ENCODE measurements at regions not wholly inside any gene's neighbourhood (a gene's known extent, or its start where the extent isn't known, plus 50 kb on each side); places are given as distances from the start of the nearest gene placed in this dataset.

DNA sequence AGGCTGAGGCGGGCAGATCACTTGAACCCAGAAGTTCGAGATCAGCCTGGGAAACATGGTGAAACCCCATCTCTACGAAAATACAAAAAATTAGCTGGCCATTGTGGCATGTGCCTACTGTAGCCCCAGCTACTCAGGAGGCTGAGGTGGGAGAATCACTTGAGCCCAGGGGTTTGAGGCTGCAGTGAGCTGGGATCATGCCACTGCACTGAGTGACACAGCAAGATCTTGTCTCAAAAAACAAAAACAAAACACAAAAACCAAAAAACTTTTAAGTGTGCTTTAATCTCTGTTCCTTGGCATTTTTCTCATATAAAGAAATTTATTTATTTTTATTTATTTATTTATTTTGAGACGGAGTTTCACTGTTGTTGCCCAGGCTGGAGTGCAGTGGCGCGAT, 208.2 kb downstream of the URB2 start:
- no peak overlapping the region for H3K4me3 ChIP-seq (ENCODE audit: low read depth, low read length)

DNA sequence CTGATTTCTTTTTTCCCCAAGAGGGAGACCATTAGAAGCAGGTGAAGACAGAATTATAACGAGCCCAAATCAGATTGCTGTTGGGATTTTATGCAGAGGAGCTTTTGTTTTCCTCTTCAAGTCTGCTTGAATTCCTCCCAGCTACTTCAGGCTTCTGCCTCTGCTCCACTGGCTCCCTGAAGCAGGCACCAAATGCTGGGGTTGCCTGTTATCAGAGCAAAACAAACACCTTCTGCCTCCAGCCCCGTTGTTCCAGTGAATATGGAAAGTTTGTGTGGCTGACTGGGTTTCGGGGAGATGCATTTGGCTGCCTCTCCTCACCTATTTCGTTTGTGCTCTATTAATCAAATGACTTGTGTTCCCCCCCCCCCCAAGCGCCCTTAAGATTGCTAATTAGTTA, 209.2 kb downstream of the URB2 start:
- DNase-seq (ENCODE audit: low read depth) = no peak
- TF ChIP-seq POLR2A (IDR thresholded peaks at IDR 0.05; ENCODE audit: extremely low read depth, insufficient read length) (no peak), MYC (IDR thresholded peaks at IDR 0.05; ENCODE audit: low read depth, low read length) (no peak)
- TF ChIP-seq, protein P1, sequence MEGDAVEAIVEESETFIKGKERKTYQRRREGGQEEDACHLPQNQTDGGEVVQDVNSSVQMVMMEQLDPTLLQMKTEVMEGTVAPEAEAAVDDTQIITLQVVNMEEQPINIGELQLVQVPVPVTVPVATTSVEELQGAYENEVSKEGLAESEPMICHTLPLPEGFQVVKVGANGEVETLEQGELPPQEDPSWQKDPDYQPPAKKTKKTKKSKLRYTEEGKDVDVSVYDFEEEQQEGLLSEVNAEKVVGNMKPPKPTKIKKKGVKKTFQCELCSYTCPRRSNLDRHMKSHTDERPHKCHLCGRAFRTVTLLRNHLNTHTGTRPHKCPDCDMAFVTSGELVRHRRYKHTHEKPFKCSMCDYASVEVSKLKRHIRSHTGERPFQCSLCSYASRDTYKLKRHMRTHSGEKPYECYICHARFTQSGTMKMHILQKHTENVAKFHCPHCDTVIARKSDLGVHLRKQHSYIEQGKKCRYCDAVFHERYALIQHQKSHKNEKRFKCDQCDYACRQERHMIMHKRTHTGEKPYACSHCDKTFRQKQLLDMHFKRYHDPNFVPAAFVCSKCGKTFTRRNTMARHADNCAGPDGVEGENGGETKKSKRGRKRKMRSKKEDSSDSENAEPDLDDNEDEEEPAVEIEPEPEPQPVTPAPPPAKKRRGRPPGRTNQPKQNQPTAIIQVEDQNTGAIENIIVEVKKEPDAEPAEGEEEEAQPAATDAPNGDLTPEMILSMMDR (IDR thresholded peaks at IDR 0.05; ENCODE audit: low read depth, low read length) = no peak
- TF ChIP-seq, protein P2, sequence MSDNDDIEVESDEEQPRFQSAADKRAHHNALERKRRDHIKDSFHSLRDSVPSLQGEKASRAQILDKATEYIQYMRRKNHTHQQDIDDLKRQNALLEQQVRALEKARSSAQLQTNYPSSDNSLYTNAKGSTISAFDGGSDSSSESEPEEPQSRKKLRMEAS (IDR thresholded peaks at IDR 0.05; ENCODE audit: low read depth, low read length) = no peak
- no peak overlapping the region for H3K4me3 ChIP-seq (ENCODE audit: low read depth, low read length)

More for the DNA sequence above, 208.2 kb downstream of the URB2 start:
- DNase-seq (ENCODE audit: low read depth) = no peak
- TF ChIP-seq MYC (IDR thresholded peaks at IDR 0.05; ENCODE audit: low read depth, low read length) = no peak
- TF ChIP-seq, protein P1 (IDR thresholded peaks at IDR 0.05; ENCODE audit: low read depth, low read length) = no peak

DNA sequence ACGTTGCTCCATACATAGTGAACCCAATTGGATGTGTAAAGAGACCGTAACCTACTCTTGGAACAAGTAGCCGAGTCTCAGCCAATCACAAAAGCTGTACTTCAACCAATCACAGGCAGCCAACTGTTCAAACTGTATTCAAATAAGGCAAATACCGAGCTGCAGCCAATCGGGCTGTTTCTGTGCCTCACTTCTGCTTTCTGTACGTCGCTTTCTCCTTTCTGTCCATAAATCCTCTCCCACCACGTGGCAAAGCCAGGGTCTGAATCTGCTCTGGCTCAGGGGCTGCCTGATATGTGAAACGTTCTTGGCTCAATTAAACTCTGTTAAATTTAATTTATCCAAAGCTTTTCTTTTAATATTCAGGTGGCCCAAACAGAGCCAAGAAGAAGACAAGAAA, 210.3 kb downstream of the URB2 start:
- H3K4me3 ChIP-seq (ENCODE audit: low read depth, low read length) = no peak overlapping the region
- TF ChIP-seq MYC (IDR thresholded peaks at IDR 0.05; ENCODE audit: low read depth, low read length) = no peak
- TF ChIP-seq, protein P2 (IDR thresholded peaks at IDR 0.05; ENCODE audit: low read depth, low read length) = peak; percentile 20; the same call in 1 of the 2 replicates
- DNase-seq (ENCODE audit: low read depth) = peak; percentile 30

DNA sequence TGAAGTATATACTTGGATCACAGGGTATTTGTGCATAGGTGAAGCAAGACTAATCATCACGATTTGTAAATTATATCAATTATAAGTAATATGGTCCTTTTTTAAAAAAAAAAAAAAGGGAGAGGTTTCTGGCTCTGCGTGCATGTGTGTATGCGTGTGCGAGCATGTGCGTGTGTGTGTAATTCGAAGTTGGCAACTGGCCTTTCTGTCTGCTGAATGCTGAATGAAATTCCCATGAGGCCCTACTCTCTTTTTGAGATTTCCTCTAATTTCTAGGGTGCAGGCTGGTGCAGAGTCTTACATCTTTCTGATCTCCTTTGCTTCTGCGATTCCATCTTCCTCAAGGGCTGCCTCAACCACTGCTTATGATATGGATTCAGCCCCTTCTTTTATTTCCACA, 212.2 kb downstream of the URB2 start:
- no peak overlapping the region for H3K4me3 ChIP-seq (ENCODE audit: low read depth, low read length)
- TF ChIP-seq, protein P2 (IDR thresholded peaks at IDR 0.05; ENCODE audit: low read depth, low read length) = no peak
- TF ChIP-seq, protein P1 (IDR thresholded peaks at IDR 0.05; ENCODE audit: low read depth, low read length) = no peak
- TF ChIP-seq POLR2A (IDR thresholded peaks at IDR 0.05; ENCODE audit: extremely low read depth, insufficient read length) (no peak), MYC (IDR thresholded peaks at IDR 0.05; ENCODE audit: low read depth, low read length) (no peak)
- DNase-seq (ENCODE audit: low read depth) = no peak

DNA sequence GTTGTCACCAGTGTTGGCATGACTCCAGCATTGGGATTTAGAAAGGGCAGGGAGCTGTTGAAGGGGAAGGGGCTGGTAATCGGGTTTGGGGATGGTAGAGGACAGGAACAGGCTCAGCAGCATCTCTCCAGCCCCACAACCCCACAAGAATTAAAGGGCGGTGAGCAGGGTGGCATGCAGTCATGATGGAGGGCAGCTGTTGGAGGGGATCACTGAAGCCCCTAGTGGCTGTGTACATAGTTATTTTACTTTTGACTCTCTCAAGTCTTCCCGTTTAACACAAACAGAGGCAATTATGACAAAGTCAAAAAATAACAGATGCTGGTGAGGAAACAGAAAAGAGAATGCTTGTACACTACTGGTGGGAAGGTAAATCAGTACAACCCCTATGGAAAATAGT, 213.8 kb downstream of the URB2 start:
- no peak overlapping the region for H3K4me3 ChIP-seq (ENCODE audit: low read depth, low read length)
- DNase-seq (ENCODE audit: low read depth) = no peak
- TF ChIP-seq, protein P2 (IDR thresholded peaks at IDR 0.05; ENCODE audit: low read depth, low read length) = no peak
- no peak for TF ChIP-seq POLR2A (IDR thresholded peaks at IDR 0.05; ENCODE audit: extremely low read depth, insufficient read length)
- TF ChIP-seq, protein P1 (IDR thresholded peaks at IDR 0.05; ENCODE audit: low read depth, low read length) = no peak
- TF ChIP-seq MYC (IDR thresholded peaks at IDR 0.05; ENCODE audit: low read depth, low read length) = no peak

DNA sequence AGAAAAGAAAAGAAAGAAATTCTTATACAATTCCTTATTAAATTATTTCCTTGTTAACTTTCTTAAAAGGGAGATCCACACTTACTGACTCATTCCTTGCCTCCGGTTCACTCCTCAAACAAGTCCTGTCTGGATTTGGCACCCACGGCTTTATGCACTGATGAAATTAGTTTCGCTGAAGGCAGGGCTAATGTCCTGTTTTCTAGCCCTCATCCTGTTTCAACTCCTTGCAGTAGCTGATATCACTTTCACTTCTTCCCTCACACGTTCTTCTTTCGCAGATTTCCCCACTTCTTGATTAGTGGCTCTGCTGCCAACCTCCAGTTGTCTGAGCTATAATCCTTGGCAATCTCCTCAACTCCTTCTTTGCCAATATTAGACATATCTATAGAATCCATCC, 215.2 kb downstream of the URB2 start:
- no peak for DNase-seq (ENCODE audit: low read depth)
- TF ChIP-seq MYC (IDR thresholded peaks at IDR 0.05; ENCODE audit: low read depth, low read length) = no peak
- TF ChIP-seq, protein P2 (IDR thresholded peaks at IDR 0.05; ENCODE audit: low read depth, low read length) = no peak
- no peak for TF ChIP-seq POLR2A (IDR thresholded peaks at IDR 0.05; ENCODE audit: extremely low read depth, insufficient read length)
- TF ChIP-seq, protein P1 (IDR thresholded peaks at IDR 0.05; ENCODE audit: low read depth, low read length) = no peak
- no peak overlapping the region for H3K4me3 ChIP-seq (ENCODE audit: low read depth, low read length)

Data from NB4 (cell line).